ENCODE measurements at regions not wholly inside any gene's neighbourhood (a gene's known extent, or its start where the extent isn't known, plus 50 kb on each side); places are given as distances from the start of the nearest gene placed in this dataset.

DNA sequence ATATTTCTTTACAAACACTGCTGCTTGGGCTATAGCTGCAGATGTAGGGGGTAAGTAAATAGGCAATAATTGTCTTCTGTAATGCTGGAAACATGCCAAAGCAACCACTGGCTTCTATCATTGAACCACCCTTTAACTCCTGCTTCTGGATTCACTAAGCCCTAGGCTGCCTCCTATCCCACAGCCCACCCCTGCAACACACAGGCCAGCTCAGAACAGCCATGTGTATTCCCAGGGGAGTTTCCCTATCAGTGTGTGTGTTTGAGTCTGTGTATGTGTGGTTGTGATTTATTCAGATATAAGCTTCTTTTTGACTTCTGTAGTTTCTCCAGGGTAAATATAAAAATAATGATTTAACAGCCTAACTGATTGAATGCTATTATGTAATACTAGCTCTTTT, 291.3 kb downstream of the PCDH10 start:
- TF ChIP-seq, protein P1, sequence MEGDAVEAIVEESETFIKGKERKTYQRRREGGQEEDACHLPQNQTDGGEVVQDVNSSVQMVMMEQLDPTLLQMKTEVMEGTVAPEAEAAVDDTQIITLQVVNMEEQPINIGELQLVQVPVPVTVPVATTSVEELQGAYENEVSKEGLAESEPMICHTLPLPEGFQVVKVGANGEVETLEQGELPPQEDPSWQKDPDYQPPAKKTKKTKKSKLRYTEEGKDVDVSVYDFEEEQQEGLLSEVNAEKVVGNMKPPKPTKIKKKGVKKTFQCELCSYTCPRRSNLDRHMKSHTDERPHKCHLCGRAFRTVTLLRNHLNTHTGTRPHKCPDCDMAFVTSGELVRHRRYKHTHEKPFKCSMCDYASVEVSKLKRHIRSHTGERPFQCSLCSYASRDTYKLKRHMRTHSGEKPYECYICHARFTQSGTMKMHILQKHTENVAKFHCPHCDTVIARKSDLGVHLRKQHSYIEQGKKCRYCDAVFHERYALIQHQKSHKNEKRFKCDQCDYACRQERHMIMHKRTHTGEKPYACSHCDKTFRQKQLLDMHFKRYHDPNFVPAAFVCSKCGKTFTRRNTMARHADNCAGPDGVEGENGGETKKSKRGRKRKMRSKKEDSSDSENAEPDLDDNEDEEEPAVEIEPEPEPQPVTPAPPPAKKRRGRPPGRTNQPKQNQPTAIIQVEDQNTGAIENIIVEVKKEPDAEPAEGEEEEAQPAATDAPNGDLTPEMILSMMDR (IDR thresholded peaks at IDR 0.05) = no peak
- TF ChIP-seq EP300 (IDR thresholded peaks at IDR 0.05) (no peak), POLR2A (IDR thresholded peaks at IDR 0.05) (no peak)
